Lower lobe of right lung (tissue), 2 donors: ENCODE measurements at regions not wholly inside any gene's neighbourhood (a gene's known extent, or its start where the extent isn't known, plus 50 kb on each side); places are given as distances from the start of the nearest gene placed in this dataset.

Experiments used
- ATAC-seq, 2 donors: fragments of 200-7000 bp; cut with Tn5 transposase; one replicate each; pipeline ENCODE4 v1.9.1; 2020 to 2022; ENCODE audit warnings: mild to moderate bottlenecking in 2 of 2, moderate library complexity in 2 of 2
- DNase-seq: peaks from one replicate; pipeline ENCODE4 v3.0.0-alpha.2; 2020
- H3K27ac ChIP-seq: fragments of 200-600 bp; one replicate; pipeline ENCODE4 v1.8.0; 2022
- H3K27me3 ChIP-seq: fragments of 200-600 bp; one replicate; pipeline ENCODE4 v1.8.0; 2022; ENCODE audit warnings: low read depth
- H3K36me3 ChIP-seq: fragments of 200-600 bp; one replicate; pipeline ENCODE4 v1.8.0; 2022; ENCODE audit warnings: mild to moderate bottlenecking
- H3K4me1 ChIP-seq: fragments of 200-600 bp; one replicate; pipeline ENCODE4 v1.8.0; 2022
- H3K4me3 ChIP-seq: fragments of 200-600 bp; one replicate; pipeline ENCODE4 v1.8.0; 2022; ENCODE audit warnings: mild to moderate bottlenecking
- H3K9me3 ChIP-seq: fragments of 200-600 bp; one replicate; pipeline ENCODE4 v1.8.0; 2022
- intact Hi-C: fragments of 100-400 bp; cut with DNase I; formaldehyde crosslinking; loops from one replicate; pipeline ENCODE4 v1.11.0; 2022
- TF ChIP-seq, protein P1 (sequence below): fragments of 200-600 bp; IDR thresholded peaks from one replicate; pipeline ENCODE4 v1.8.0; 2022; ENCODE audit warnings: antibody characterized with exemption, mild to moderate bottlenecking
- donor health status: DM: no; HTN: yes; CAD: no; lungs with severe emphysema.

DNA sequence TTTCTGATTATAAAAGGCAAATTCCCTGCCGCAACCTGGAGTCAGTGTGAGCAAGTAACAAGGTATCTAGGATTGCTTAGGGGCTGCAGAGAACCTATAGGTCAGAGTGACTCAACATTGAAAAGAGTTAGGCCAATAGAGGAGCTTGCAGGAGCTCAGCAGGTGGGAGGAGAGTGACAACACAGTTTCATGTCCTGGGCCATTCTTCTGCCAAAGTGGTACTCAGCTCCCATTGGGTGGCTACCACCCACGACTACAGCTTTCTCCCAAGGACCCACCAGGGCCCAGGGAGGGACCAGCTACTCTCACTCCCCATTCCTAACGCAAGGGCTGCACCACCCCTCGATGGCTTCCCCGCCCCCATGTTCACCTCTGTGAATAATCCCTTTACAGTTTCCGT lies 86.7 kb upstream of the SPATA31C2 start:
- H3K27ac ChIP-seq, result no peak overlapping the region
- TF ChIP-seq, protein P1, sequence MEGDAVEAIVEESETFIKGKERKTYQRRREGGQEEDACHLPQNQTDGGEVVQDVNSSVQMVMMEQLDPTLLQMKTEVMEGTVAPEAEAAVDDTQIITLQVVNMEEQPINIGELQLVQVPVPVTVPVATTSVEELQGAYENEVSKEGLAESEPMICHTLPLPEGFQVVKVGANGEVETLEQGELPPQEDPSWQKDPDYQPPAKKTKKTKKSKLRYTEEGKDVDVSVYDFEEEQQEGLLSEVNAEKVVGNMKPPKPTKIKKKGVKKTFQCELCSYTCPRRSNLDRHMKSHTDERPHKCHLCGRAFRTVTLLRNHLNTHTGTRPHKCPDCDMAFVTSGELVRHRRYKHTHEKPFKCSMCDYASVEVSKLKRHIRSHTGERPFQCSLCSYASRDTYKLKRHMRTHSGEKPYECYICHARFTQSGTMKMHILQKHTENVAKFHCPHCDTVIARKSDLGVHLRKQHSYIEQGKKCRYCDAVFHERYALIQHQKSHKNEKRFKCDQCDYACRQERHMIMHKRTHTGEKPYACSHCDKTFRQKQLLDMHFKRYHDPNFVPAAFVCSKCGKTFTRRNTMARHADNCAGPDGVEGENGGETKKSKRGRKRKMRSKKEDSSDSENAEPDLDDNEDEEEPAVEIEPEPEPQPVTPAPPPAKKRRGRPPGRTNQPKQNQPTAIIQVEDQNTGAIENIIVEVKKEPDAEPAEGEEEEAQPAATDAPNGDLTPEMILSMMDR, result no peak
- no peaks in the 10 kb centered on the region for H3K27me3 ChIP-seq
- no peak for DNase-seq
- intact Hi-C loops, result no loop called here
- no peak for ATAC-seq
- H3K4me1 ChIP-seq, result peaks cover 8% of the 10 kb centered on the region
- no peaks in the 10 kb centered on the region for H3K9me3 ChIP-seq
- H3K36me3 ChIP-seq, result no peaks in the 10 kb centered on the region
- H3K4me3 ChIP-seq, result no peak overlapping the region

DNA sequence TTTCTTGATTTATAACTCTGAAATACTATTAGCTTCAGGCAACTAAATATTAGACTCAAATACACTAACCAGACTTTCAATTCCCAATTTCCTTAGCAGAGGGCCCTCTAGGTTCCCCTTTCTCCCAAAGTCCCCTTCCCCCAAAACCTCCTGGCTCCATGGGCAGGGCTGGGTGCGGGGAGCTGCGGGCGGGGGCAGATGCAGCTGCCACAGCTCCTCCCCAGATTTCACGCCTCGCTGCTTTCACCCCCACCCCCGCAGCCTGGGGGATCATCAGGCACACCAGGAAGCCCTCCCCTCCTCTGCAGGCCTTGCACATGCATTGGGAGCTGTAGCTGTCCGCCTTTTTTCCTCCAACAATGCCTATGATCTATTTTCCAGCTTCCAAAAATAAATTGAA lies 82.8 kb upstream of the SPATA31C2 start:
- Histone ChIP-seq H3K36me3 (no peaks in the 10 kb centered on the region), H3K27ac (no peak overlapping the region), H3K9me3 (no peaks in the 10 kb centered on the region), H3K4me3 (no peak overlapping the region), H3K27me3 (no peaks in the 10 kb centered on the region), H3K4me1 (peaks cover 8% of the 10 kb centered on the region)
- TF ChIP-seq, protein P1, result no peak
- DNase-seq (no peak), ATAC-seq (no peak)
- intact Hi-C loops, result no loop called here

DNA sequence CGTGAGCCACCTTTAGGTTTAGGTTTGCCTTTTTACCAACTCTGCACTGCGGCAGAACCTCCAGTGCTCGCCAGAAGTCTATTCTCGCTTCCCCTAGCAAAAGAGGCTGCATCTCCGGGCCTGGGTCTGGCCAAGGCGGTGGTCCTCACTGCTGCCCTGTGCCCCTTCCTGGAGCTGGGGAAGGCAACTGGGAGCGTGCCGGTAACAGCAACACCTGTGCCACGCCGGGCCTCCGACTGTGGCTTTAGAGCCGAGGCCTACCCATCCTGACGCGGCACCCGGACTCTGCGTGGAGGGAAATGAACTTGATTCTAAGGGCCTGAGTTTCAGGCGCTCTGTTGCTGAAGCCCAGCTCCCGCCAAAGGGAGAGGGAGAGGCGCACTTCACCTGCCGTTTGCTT lies 82.4 kb upstream of the SPATA31C2 start:
- no peak overlapping the region for H3K4me3 ChIP-seq
- intact Hi-C loops, result no loop called here
- H3K27me3 ChIP-seq, result no peaks in the 10 kb centered on the region
- no peaks in the 10 kb centered on the region for H3K36me3 ChIP-seq
- ATAC-seq, result no peak
- TF ChIP-seq, protein P1, result no peak
- no peaks in the 10 kb centered on the region for H3K9me3 ChIP-seq
- no peak overlapping the region for H3K27ac ChIP-seq
- DNase-seq, result no peak
- peaks cover 8% of the 10 kb centered on the region for H3K4me1 ChIP-seq

DNA sequence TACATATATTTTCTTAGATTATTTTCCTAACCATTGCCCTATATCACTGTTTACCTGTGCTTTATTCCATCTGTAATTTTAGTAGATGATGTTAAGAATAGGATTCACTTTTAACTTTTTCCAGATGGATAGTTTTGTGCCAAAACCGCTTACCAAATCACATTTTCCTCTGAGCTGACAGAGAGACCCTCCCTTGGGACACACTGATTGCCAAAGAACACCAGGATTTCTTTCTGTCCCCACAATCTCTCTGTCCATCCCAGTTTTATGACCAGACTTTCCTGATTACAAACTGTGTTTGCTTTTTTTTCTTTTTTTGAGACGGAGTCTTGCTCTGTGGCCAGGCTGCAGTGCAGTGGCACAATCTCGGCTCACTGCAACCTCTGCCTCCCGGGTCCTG lies 81.3 kb upstream of the SPATA31C2 start:
- no peak for ATAC-seq

DNA sequence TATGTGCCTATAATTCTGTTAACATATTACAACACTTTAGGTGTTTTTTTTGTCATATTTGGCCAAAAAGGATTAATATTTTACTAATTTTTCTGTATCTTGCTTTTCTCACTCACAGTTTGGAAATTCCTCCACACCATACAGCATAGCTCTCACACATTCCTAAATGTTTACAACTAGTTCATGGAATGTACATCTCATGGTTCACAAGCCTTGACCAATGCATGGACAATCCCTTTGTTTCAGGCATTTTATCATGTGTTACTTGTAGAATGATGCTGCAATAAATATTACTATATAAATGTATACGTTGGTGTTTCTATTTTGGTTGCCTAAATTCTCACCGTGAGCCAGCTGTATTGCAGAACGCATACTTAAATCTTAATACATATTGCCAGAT lies 80.5 kb upstream of the SPATA31C2 start:
- peaks cover 8% of the 10 kb centered on the region for H3K4me1 ChIP-seq
- H3K27ac ChIP-seq, result no peak overlapping the region
- no peak for ATAC-seq
- intact Hi-C loops, result no loop called here
- H3K9me3 ChIP-seq, result no peaks in the 10 kb centered on the region
- TF ChIP-seq, protein P1, result no peak
- no peaks in the 10 kb centered on the region for H3K36me3 ChIP-seq
- H3K27me3 ChIP-seq, result no peaks in the 10 kb centered on the region
- DNase-seq, result no peak
- no peak overlapping the region for H3K4me3 ChIP-seq

More for the DNA sequence above, 81.3 kb upstream of the SPATA31C2 start:
- TF ChIP-seq, protein P1, result no peak
- Histone ChIP-seq H3K9me3 (no peaks in the 10 kb centered on the region), H3K4me3 (no peak overlapping the region), H3K27ac (no peak overlapping the region), H3K27me3 (no peaks in the 10 kb centered on the region), H3K36me3 (no peaks in the 10 kb centered on the region), H3K4me1 (peaks cover 8% of the 10 kb centered on the region)
- no peak for DNase-seq
- intact Hi-C loops, result no loop called here
